Osteoblast (primary cell): ENCODE measurements at regions not wholly inside any gene's neighbourhood (a gene's known extent, or its start where the extent isn't known, plus 50 kb on each side); places are given as distances from the start of the nearest gene placed in this dataset.
"Not testable (repeated sequence)": the region's sequence is repeated elsewhere in the genome, so short reads cannot be mapped to it uniquely, and the experiment has no call there.

ENCODE experiments used
- DNase-seq: peaks from one replicate; pipeline ENCODE4 v3.0.0; 2011; ENCODE audit warnings: low spot score, mixed read lengths; ENCODE audit not compliant: insufficient read length; ENCODE audit errors: missing footprints
- H2AFZ ChIP-seq: 2 replicates; pipeline ENCODE4 v1.6.0; 2011; ENCODE audit warnings: mild to moderate bottlenecking, low read length
- H3K27ac ChIP-seq: 2 replicates; pipeline ENCODE4 v1.5.1; 2011; ENCODE audit warnings: mild to moderate bottlenecking, low read depth, low read length, moderate library complexity
- H3K27me3 ChIP-seq: 2 replicates; pipeline ENCODE4 v1.6.0; 2012; ENCODE audit warnings: mild to moderate bottlenecking, control low read depth, inconsistent platforms, low read length, moderate library complexity; ENCODE audit not compliant: insufficient read depth
- H3K36me3 ChIP-seq: 2 replicates; pipeline ENCODE4 v1.5.1; 2011; ENCODE audit warnings: mild to moderate bottlenecking, low read length, control low read depth, moderate library complexity; ENCODE audit not compliant: insufficient read depth
- H3K4me1 ChIP-seq: 2 replicates; pipeline ENCODE4 v1.5.1; 2011; ENCODE audit warnings: mild to moderate bottlenecking, low read length, control low read depth, moderate library complexity; ENCODE audit not compliant: insufficient read depth
- H3K4me2 ChIP-seq: 2 replicates; pipeline ENCODE4 v1.6.0; 2011; ENCODE audit warnings: mild to moderate bottlenecking, low read length; ENCODE audit not compliant: insufficient read depth
- H3K4me3 ChIP-seq: fragments of 200-600 bp; sonication (generic); 3 replicates; pipeline ENCODE4 v1.5.1; 2012; ENCODE audit warnings: mild to moderate bottlenecking, low read length, inconsistent platforms; ENCODE audit not compliant: insufficient read depth
- H3K79me2 ChIP-seq: 2 replicates; pipeline ENCODE4 v1.6.0; 2012; ENCODE audit warnings: mild to moderate bottlenecking, low read length, control low read depth, inconsistent platforms; ENCODE audit not compliant: insufficient read depth
- H3K9me3 ChIP-seq: 2 replicates; pipeline ENCODE4 v1.5.1; 2011; ENCODE audit warnings: low read depth, low read length, control low read depth
- H4K20me1 ChIP-seq: 2 replicates; pipeline ENCODE4 v1.6.0; 2012; ENCODE audit warnings: mild to moderate bottlenecking, low read length, control low read depth; ENCODE audit not compliant: insufficient read depth
- TF ChIP-seq, protein P1 (sequence below): IDR thresholded peaks from 2 replicates; pipeline ENCODE4 v1.5.1; 2011; ENCODE audit warnings: mild to moderate bottlenecking, low read depth, low read length, moderate library complexity; ENCODE audit errors: extremely low read depth

DNA sequence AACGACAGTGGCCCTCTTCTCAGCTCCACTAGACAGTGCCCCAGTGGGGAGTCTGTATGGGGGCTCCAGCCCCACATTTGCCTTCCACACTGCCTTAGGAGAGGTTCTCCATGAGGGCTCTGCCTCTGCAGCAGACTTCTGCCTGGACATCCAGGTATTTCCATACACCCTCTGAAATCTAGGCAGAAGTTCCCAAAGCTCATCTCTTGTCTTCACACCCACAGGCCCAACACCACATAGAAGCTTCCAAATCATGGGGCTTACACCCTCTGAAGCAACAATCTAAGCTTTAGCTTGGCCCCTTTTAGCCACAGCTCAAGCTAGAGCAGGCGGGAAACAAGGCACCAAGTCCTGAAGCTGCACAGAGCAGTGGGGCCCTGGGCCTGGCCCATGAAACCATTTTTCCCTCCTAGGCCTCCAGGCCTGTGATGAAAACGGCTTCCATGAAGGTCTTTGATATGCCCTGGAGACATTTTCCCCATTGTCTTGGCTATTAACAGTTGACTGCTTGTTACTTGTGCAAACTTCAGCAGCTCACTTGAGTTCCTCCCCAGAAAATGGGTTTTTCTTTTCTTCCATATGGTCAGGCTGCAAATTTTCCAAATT lies 89.2 kb downstream of the KBTBD2 start:
- DNase-seq, result no peak
- Histone ChIP-seq H2AFZ (no peak overlapping the region), H3K4me1 (no peaks in the 10 kb centered on the region), H3K27ac (no peak overlapping the region), H3K36me3 (no peaks in the 10 kb centered on the region), H3K79me2 (no peaks in the 10 kb centered on the region), H3K4me3 (no peak overlapping the region), H3K9me3 (no peaks in the 10 kb centered on the region), H4K20me1 (no peaks in the 10 kb centered on the region), H3K27me3 (no peaks in the 10 kb centered on the region), H3K4me2 (no peak overlapping the region)
- TF ChIP-seq, protein P1, sequence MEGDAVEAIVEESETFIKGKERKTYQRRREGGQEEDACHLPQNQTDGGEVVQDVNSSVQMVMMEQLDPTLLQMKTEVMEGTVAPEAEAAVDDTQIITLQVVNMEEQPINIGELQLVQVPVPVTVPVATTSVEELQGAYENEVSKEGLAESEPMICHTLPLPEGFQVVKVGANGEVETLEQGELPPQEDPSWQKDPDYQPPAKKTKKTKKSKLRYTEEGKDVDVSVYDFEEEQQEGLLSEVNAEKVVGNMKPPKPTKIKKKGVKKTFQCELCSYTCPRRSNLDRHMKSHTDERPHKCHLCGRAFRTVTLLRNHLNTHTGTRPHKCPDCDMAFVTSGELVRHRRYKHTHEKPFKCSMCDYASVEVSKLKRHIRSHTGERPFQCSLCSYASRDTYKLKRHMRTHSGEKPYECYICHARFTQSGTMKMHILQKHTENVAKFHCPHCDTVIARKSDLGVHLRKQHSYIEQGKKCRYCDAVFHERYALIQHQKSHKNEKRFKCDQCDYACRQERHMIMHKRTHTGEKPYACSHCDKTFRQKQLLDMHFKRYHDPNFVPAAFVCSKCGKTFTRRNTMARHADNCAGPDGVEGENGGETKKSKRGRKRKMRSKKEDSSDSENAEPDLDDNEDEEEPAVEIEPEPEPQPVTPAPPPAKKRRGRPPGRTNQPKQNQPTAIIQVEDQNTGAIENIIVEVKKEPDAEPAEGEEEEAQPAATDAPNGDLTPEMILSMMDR, result no peak

DNA sequence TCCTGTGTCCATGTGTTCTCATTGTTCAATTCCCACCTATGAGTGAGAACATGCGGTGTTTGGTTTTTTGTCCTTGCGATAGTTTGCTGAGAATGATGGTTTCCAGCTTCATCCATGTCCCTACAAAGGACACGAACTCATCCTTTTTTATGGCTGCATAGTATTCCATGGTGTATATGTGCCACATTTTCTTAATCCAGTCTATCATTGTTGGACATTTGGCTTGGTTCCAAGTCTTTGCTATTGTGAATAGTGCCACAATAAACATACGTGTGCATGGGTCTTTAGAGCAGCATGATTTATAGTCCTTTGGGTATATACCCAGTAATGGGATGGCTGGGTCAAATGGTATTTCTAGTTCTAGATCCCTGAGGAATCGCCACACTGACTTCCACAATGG lies 98.5 kb downstream of the KBTBD2 start:
- not testable (repeated sequence) for H3K4me2 ChIP-seq, H3K9me3 ChIP-seq, H2AFZ ChIP-seq, H3K36me3 ChIP-seq, H3K27ac ChIP-seq, H3K27me3 ChIP-seq, H4K20me1 ChIP-seq, H3K79me2 ChIP-seq, DNase-seq, H3K4me3 ChIP-seq
- H3K4me1 ChIP-seq, result peaks cover 17% of the 10 kb centered on the region

DNA sequence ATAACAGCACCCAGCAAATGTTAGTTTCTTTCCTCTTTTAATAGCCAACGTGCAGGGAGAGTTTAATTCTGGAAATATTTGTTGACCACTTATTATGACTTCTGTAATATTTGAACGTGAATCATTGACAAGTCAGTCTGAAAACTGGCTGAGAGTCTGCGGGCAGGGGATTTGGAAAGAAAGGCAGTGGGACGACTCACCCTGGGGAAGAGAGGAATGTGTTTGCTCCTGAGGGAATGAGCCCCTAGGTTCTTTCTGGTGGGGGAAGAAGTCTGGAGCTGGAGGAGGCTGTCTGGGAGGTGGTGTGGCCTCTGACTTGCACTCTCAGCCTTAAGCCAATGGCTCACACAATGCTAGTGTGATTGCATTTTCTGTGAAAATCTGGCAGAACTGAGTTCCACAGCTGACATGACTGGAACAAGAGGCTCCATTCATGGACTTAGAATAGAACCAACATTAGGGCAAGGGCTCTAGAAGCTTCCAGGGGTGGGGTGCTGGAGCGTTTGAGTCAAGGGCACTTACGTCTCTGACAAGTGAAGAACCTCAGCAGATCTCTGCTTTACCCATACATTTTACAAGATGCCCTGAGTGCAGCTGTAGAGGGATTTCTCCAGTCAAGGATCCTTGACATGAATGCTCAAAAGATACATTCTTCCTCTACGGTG lies 100.7 kb downstream of the KBTBD2 start:
- not testable (repeated sequence) for H4K20me1 ChIP-seq, H3K4me3 ChIP-seq, H3K79me2 ChIP-seq, H2AFZ ChIP-seq, H3K27me3 ChIP-seq, H3K36me3 ChIP-seq, H3K9me3 ChIP-seq
- H3K4me1 ChIP-seq, result peaks cover 21% of the 10 kb centered on the region
- DNase-seq, result peak; percentile 86
- H3K4me2 ChIP-seq, result peak overlapping the region; percentile 59
- H3K27ac ChIP-seq, result peak overlapping the region; percentile 28

DNA sequence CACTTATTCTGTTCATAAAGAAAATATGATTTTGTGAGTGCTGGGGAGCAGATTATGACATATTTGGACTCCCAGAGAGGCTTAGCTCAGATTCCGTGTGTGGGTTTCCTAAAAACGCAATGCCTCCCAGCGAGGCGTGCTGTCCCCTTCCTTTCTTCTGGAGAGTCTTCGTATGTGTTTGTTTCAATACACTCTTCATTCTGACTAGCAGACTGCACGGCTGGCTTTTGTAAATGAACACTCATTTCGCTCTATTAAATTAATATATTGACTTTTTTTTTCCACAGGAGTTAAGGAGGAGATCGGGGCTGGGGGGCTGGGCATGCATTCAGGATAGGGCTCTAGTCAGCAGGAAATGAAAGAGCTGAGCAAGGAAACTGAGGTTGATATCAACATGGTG lies 102.3 kb downstream of the KBTBD2 start:
- not testable (repeated sequence) for H3K27ac ChIP-seq, H2AFZ ChIP-seq, H3K4me2 ChIP-seq, H3K9me3 ChIP-seq, H3K36me3 ChIP-seq, DNase-seq, H3K27me3 ChIP-seq, H4K20me1 ChIP-seq, H3K4me3 ChIP-seq, H3K79me2 ChIP-seq
- H3K4me1 ChIP-seq, result peaks cover 22% of the 10 kb centered on the region

DNA sequence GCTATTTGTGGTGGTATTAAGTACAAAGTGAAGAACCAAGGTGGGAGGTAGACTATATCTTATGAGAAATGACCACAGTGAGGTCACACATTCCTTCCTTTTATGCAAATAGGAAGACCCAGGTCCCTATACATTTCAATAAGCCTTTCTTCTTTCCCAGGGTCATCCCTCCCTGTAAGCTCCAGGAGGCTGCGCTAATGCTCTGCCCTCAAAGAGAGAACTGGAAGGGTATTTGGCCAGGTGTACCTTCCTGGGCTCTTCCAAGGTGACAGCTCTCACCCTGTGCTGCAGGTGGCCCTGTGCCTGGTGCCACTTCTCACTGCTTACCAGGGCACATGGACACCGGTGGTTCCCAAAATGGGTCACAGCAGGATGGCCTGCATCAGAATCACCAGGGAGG lies 103.4 kb downstream of the KBTBD2 start:
- not testable (repeated sequence) for H3K9me3 ChIP-seq, H2AFZ ChIP-seq, H4K20me1 ChIP-seq, DNase-seq, H3K27ac ChIP-seq, H3K36me3 ChIP-seq, H3K4me3 ChIP-seq, H3K4me2 ChIP-seq, H3K79me2 ChIP-seq, H3K27me3 ChIP-seq
- H3K4me1 ChIP-seq, result peaks cover 22% of the 10 kb centered on the region

DNA sequence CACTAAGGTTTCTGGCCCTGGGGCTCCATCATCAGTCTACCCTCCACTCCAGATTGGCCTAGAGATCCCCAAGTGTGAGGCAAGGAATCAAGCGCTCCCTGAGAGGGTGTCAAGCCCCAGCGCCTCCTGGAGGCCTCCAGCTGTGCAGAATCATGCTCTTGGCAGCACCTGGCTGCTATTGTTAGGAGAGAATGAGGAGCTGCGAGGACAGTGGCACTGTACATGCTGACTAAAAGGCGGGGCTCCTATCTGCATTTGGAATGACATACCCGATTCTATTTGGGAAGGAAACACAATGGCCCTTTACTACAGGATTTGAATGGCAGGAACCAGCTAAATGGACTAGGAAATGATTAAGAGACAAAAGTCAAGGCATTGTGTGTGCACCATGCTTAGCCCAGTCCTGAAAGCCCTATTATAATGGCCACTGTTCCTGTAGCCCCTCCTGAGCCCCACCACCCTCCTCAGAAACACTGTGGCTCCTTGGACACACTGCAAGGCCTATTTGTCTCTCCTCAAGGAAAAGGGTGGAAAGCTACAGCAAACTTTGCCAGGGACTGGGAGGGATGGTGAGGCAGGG lies 106.1 kb downstream of the KBTBD2 start:
- H4K20me1 ChIP-seq, H3K27ac ChIP-seq, H3K79me2 ChIP-seq, H3K27me3 ChIP-seq, H2AFZ ChIP-seq, H3K4me3 ChIP-seq, H3K4me2 ChIP-seq, H3K36me3 ChIP-seq, H3K9me3 ChIP-seq: not testable (repeated sequence)
- peak; percentile 29 for DNase-seq
- peaks cover 13% of the 10 kb centered on the region for H3K4me1 ChIP-seq

DNA sequence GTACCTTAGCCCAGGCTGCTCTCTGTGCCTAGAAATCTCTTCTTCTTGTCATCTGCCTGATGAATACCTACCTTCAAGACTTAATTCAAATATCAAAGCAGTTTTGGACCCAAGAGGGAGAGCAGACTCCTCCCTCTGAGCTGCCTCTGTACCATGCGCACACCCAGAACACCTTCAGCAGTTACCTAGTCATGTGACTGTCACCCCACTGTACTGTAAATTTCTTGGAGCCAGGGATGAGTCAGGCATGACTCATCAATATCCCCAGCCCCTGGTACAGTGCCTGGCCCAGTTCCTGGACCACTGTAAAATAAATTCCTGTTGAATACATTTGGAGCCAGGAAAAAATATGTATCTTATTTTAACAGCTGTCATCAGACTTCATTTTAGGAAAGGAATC lies 111.7 kb downstream of the KBTBD2 start:
- H3K4me1 ChIP-seq, H4K20me1 ChIP-seq, H3K9me3 ChIP-seq, H2AFZ ChIP-seq, H3K27ac ChIP-seq, H3K36me3 ChIP-seq, H3K79me2 ChIP-seq, DNase-seq, H3K4me3 ChIP-seq, H3K27me3 ChIP-seq, H3K4me2 ChIP-seq: not testable (repeated sequence)
